HG03571 (cell line): ENCODE measurements at regions not wholly inside any gene's neighbourhood (a gene's known extent, or its start where the extent isn't known, plus 50 kb on each side); places are given as distances from the start of the nearest gene placed in this dataset.
A peak's percentile ranks its signal among the peaks of the same experiment; 100 is the strongest.

Experiments
- ATAC-seq: cut with Tn5 transposase; IDR thresholded peaks from one replicate; pipeline ENCODE4 v1.9.1; 2021; ENCODE audit not compliant: unreplicated experiment

DNA sequence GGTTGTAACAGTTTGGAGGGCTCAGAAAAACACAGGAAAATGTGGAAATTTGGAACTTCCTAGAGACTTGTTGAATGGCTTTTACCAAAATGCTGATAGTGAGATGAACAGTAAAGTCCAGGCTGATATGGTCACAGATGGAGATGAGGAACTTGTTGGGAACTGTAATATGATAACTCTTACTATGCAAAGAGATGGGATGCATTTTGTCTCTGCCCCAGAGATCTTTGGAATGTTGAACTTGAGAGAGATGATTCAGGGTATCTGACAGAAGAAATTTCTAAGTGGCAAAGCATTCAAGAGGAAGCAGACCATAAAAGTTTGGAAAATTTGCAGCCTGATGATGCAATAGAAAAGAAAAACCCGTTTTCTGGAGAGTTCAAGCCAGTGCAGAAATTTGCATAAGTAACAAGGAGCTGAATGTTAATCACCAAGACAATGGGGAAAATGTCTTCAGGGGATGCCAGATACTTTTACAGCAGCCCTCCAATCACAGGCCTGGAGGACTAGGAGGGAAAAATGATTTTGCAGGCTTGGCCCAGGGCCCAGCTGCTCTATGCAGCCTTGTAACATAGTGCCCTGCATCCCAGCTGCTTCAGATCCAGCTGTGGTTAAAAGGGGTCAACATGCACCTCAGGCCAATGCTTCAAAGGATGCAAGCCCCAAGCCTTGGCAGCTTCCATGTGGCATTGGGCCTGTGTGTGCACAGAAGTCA, 572.7 kb upstream of the ATP2B1 start:
- ATAC-seq = no peak

DNA sequence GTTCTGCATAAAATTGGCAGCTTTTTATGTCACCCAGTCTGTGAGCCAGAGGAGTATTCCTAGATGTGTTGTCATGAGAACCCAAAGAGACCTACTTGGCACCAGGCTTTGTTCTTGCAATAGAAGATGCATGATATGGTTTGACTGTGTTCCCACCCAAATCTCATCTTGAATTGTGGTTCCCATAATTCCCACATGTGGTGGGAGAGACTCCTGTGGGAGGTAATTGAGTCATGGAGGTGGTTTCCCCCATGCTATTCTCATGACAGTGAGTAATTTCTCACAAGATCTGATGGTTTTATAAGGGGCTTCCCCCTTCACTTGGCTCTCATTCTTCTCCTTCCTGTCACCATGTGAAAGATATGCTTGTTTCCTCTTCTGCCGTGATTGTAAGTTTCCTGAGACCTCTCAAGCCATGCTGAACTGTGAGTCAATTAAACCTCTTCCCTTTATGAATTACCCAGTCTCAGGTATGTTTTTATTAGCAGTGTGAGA, 572.0 kb upstream of the ATP2B1 start:
- no peak for ATAC-seq

DNA sequence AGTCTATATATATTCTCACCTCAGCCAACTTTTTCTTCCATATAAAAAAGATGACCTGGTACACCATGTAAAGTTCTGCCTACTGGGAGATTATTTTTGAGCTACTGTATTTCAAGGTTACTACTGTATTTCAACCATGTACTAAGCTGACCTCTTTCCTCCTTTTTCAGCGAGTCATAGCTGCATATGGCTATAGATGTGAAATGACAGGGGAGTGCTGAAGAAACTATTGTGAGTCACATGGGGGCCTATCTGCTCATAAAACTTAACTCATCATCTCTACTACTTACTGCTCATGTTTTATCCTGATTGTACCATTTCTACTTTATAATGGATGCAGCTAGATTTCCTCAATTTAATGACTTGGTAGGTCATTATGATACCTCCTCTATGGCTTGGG, 571.4 kb upstream of the ATP2B1 start:
- ATAC-seq = no peak

DNA sequence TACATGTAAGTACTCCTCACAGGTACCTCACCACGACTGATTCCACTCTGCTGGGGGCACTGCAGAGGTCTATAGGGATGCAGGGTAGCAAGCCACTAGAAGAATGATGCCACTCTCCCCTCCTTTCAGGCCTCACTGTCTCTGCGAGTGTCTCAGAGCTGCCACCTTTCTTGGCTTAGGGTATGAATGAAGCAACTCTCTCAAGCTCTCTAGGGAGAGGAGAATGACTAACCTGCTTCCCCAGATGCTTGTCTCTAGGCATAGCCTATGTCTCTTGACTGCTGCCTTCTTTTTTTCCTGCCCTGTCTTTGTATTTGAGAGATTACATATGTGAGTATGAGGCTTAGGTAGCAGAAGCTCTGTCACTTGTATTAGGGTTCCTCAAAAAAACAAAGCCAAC, 566.5 kb upstream of the ATP2B1 start:
- no peak for ATAC-seq

DNA sequence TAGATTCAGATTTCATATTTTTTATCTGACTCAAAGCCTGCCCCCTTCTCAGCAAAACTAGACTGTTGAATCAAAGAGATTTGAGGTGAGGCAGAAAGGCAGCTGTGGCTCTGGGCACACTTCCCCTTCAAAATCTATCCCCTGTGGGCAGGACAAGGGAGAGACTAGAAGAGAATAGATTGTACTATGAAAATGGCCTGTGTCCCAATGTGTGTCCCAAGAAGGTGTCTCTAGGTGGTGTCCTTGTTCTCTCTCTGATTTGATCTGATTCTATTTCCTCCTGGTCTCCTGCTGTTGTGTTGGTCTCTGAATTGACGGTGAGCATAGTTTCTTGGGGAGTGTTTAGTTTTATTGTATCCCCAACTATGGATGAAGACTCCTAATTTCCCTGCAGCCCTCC, 565.8 kb upstream of the ATP2B1 start:
- no peak for ATAC-seq

DNA sequence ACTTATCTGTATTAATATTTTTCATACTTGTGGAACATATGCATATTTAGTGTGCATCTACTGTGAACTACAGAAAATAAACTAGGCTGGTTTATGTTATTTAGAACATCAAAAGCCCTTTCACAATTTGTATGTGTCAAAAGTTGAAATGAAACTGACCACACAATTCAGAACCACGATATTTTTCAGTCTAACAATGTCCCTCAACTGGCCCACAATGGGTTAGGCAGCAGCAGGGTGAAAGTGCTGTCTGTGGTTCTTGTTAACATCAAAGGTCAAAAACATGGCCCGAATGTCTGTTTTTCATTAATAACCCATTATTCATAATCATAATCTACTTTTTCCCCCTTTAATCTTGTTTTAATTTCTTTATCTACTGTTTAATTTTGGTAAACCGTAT, 559.9 kb upstream of the ATP2B1 start:
- no peak for ATAC-seq

DNA sequence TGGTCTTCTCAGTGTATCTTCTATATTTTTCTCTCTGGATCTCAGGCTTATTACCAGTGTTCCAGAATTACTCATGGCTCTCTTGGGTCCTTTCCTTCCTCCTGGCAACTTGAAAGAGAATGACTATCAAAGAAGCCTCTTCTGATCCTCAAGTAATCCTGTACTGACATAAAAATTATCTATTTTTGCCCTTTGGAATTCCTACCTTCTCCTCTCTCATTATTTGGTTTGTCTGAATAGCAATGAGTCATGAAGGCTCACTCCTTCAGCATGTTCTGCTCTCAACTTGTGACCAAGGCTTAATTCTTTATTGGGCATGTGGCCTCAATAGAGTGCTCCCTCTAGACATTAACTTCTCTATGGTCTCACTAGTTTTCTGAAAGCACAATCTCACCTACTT, 553.6 kb upstream of the ATP2B1 start:
- no peak for ATAC-seq

DNA sequence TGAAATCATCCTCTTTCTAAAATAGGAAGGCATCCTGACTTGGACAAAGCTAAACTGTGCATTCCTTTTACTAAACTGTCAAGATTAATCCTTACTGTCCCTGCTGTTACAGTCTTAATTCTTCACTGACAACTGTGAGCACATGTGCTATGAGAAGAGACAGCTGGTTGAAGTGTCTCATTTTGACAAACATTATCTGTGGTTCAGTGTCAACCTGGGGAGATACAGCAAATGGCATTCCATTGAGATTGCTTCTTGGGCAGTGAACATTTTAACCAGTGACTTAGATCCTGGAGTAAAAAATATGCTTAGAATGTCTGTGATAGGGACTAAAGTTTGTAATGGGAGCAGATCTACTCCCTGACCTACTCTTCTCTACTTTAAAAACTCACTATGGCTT, 552.6 kb upstream of the ATP2B1 start:
- ATAC-seq = no peak

DNA sequence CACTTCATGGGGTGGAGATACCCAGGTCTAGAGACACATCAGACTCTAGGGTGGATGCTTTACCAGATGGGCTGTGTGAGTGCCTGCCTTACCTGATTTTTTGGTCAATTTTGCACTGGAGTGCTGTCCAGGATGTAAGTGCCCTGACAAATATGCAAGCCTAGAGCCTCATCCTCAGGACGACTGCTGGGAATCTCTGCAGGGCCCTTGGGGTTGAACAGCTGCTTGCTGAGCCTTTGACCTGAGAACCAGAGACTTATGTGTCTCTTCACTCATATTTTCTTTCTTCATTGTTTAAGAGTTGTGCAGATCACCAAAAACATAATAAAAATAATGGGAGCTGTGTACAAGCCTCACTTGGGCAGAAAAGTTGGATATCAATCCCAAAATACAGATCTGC, 551.5 kb upstream of the ATP2B1 start:
- ATAC-seq = no peak

DNA sequence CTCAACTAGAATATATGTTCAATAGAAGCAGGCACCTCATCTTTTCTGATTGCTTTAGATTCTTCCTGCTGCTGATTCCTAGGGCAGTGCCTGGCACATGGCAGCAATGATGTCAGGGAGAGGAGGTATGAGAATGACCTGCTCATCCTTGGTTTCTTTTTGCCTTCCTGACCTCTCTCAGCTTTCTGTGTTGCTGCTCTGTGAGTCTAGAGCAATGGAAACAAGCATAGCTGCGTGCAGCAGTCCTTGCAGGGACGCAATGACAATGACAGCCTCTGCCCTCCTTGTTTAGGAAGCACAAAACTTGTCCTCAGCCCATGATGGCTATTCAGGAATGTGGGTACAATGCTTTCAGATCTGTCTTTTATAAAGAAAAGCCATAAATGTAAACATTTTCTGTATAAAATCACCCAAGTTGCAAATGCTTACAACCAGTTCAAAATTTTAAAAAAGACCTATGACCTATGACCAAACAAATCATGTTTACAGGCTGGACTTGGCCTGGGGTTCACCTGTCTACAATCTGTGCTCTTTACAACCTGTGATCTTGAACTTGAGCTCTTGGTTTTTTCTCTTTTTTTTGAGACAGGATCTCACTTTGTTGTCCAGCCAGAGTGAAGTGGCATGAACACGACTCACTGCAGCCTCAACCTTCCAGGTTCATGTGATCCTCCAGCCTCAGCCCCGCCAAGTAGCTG, 549.4 kb upstream of the ATP2B1 start:
- no peak for ATAC-seq

DNA sequence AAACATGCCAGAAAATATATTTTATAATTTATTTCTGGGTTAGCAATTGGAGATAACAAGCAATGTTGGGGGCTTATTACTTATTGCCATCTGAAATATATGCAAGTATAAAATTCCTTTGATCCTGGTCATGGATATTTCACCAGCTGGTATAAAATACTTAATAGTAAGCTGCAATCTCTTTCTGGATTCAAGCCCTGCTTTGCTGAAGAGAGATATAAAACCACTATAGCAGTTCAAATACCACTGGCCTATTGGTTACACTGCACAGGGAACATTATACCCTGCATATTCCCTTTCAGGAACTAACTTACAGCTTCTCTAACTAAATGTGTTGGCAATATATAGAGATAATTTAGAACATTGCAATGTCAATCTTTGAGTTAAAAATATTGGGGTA, 546.2 kb upstream of the ATP2B1 start:
- no peak for ATAC-seq

DNA sequence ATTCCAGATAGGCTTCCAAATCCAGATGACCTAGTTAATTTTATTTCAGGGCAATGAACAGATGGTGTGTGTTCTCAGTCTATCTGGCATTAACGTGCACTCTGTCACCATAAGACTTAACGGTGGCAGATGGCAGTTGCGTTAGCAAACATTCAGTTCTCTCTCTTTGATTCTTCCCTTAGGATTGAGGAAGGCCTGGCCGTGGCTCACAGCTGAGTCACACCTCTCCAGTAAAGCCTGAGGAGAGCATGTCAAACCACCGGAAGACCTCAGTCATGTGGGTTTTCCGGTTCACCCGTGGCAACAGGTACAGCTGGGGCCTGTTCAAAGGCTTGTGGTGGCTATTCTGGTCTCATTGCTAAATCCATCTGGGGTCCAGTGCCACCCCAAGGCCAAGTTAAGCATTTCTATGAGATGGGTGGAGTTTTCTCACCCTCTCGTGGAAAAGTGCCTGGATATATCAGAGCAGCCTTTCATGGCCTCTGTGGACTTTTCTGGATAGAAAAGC, 545.1 kb upstream of the ATP2B1 start:
- peak; percentile 100 for ATAC-seq

DNA sequence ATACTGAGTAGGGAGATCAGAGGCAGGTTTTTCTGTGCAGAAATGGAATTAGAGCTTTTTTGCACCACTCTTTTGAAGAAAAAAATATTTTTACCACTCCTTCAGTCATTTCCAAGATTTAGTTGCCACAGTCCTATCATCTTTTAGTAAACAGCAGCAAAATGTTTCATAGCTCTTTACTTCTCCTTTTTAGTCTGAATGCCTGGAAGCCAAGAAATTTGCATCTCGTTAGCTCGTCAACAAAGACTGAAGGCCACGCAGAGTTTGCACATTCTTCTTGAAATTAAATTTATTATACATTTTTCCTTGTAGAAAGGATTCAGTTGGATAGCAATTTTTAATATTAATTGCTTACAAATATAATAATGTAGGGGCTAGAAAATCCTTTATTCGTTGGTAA, 544.5 kb upstream of the ATP2B1 start:
- ATAC-seq = no peak

DNA sequence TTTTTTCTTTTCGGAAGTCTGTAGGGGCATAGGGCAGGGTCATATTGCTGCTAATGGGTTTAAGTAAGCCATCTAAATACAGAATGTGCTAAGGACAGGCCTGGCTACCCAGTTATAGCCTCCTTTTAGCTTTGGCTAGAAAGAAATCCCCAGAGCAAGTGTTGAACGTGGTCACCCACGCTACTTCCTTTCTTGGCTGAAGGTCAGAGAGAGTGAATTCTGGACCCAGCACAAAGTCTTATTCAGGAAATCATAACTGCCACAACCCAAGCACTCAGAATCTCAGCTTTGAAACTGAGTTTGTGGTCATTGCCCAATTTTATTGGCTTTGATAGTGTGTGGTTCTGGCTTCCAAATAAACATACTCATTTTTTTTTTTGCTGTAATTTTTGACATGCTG, 542.1 kb upstream of the ATP2B1 start:
- no peak for ATAC-seq

DNA sequence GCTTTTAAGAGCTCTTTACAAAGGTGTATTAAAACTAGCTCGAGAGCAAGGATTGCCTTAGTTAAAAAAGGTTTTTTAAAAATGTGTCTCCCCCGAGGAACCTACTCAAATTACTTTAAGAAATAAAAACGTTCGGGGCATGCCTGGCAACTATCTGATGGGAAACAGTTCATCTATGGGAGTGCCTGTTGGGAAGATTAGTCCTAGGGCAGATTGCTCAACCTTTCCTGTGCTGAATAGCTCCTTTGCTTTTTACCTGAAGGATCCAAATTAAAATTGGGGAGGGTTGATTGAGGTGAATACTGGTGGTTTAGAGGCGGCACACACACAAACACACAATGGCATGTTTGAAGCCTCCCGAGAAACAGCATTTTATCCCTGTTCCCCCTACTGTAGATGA, 541.4 kb upstream of the ATP2B1 start:
- ATAC-seq = no peak

DNA sequence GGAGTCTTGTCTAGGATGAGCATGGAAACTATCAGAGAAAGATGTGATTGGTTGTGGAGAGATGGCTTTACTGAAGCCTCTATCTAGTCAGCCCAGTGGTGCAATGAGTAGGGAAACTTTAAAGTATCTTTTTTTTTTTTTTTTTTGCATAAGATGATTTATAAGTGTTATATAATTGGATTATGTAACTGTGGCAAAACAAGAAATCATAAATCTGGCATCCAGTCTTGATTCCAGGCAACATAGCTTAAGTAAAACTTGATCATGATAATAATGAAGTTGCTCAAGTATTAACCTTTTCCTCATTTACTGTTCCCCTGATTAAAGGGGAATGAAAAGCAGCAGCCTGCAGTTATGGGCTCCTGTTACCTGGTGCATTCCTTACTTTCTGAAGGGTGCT, 538.0 kb upstream of the ATP2B1 start:
- no peak for ATAC-seq

DNA sequence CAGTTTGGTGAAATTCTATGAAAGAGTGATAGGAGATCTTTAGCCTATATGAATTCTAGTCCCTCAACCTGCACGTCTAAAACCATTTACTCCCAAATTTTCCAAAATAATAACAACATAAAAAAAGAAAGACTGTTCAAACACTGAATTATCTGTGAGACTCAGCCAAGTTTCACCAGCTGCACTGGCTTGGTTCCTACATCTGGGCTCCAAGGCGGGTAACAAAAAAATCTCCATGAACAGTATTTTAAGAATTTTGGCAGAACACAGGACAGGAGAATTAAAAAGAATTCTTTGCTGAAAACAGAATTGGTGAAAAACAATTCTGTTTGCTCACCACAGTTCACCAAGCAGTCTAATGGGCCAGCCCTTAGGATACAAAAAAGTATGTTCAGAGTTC, 536.8 kb upstream of the ATP2B1 start:
- no peak for ATAC-seq

DNA sequence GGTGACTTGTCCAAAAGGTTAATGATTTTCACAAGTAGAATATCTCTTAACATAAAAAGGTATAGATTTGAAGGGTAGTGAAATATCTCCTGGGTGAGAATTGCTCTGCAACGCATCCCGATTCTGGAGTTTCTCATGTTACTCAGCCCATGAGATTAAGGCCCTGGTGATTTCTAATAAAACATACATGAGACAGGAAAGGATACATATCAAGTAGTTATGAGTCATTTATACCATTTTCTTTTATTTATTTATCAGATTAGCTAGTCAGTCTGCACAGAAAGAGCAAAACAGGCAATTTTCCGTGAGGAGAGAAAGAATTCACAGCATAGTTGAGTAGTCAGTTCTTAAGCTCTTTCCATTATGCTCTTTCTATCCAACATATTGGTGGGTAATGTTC, 535.6 kb upstream of the ATP2B1 start:
- ATAC-seq = no peak

DNA sequence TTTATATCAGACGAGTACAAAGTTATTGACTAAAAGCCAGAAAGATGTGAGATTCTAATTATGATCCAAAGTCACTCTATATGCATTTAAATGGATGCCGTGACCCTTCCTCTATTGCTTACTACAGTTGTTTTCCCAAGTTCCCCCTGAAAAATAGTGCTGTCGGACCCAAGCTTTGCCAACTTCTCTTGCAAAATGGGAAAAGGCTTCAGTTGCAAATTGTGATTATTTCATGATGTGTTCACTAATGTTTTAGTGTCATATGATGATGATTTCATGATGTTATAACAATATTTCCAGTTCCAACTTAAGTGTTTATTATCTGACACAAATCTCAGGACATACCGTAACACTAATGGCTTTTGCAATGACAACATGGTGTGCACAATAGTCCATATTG, 534.6 kb upstream of the ATP2B1 start:
- no peak for ATAC-seq

DNA sequence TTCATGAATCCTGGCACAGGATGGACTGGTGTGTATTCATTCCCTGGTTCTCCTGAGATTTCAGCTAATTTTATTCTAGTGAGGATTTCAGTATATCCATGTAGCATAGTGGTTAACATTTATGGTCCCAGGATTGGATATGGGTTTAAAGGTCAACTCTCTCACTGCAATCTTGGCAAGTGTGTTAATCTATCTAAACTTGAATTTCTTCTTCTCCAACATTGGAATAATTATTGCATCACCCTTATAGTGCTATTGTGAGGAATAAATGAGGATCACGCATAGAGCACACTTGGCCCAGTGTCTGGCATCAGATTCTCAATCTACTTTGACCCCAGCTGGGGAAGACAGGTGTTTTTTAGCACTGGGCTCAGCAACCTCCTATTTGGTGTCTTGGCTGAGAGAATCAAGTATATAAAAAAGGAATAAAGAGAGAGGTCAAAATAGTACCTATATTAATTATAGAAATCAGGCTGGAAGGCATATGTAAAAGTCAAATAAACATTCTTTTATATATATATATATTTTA, 531.2 kb upstream of the ATP2B1 start:
- no peak for ATAC-seq

DNA sequence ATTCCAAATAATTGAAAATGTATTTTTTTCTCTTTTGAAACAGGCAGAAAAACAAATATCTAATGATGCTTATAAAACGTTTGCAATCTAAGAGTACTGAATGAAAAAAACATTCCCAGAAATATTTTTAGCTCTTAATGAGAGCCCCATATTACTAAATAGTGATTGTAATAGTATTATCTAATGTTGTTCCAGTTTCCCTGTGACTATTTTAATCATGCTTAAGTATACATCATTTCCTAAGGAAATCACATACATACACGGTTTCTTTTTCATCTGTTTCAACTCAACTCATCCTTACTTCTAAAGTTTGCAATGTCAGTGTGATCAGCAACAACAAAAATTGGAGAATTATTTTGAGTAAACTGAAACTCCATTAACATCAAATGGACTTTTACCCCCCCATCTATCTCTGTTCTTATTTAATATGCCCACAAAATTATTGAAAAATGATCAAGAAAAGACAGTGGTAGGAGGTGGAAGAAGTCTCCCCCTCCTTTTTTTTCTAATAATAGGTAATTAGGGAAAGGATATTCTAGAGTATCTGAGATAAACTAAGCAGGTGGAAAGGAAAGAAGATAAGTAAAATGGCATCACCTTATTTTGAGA, 530.1 kb upstream of the ATP2B1 start:
- no peak for ATAC-seq

DNA sequence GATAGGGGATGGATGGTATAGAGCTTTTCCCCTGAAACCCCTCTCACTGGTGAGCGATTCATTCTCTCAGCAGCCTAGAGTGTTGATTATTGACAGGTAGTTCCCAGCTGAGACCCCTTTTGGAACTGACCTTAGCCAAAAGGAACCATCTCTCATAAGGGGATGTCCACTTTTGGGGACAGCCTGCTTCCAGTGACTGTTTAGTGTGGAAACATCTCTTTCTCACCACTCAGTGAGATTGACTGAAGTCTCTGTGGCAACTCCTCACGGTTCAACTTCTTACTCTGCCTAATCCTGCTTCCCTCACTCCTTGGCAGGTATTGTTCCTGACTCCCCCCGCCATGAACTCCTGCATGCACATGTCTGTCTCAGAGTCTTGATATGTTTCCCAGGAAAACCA, 529.2 kb upstream of the ATP2B1 start:
- no peak for ATAC-seq
